B cell (primary cell): ENCODE measurements at regions not wholly inside any gene's neighbourhood (a gene's known extent, or its start where the extent isn't known, plus 50 kb on each side); places are given as distances from the start of the nearest gene placed in this dataset.

Experiments
- ATAC-seq: fragments of 200-7000 bp; cut with Tn5 transposase; one replicate; pipeline ENCODE4 v1.10.0; 2021; ENCODE audit warnings: low read depth, mild to moderate bottlenecking, moderate number of reproducible peaks, moderate library complexity
- CTCF ChIA-PET: fragments of 350-600 bp; sonication (Branson Sonifier 250); formaldehyde crosslinking; loops from one replicate; lab custom pipeline; 2021; ENCODE audit warnings: antibody characterized with exemption, inconsistent platforms; lab: Charles Lee
- POLR2A ChIA-PET: fragments of 350-600 bp; sonication (Branson Sonifier 250); formaldehyde crosslinking; loops from one replicate; lab custom pipeline; 2021; ENCODE audit warnings: antibody characterized with exemption; lab: Charles Lee
- DNase-seq: peaks from one replicate; pipeline ENCODE4 v3.0.0; 2013
- H2AFZ ChIP-seq: 2 replicates; pipeline ENCODE4 v1.6.1; 2012; ENCODE audit warnings: mild to moderate bottlenecking, low read depth, low read length; ENCODE audit not compliant: insufficient read depth, poor library complexity, severe bottlenecking
- H3K27ac ChIP-seq, 2 donors: 1 replicate in 1 of 2; 2 replicates in 1 of 2; pipeline ENCODE4 v1.5.1; 2012 to 2013; ENCODE audit warnings: low read length in 2 of 2, mild to moderate bottlenecking in 2 of 2, moderate library complexity in 1 of 2
- H3K27me3 ChIP-seq, 4 experiments: fragments of 200-600 bp in 1 of 4; sonication (generic) in 1 of 4; replicated peaks in 1 of 4; 1 replicate in 2 of 4; 2 replicates in 2 of 4; pipeline versions ENCODE4 v1.6.1 to v1.7.0; 2013 to 2016; ENCODE audit warnings: low read length in 3 of 4, mild to moderate bottlenecking in 2 of 4, mixed read lengths in 1 of 4, moderate library complexity in 1 of 4; ENCODE audit not compliant: insufficient read depth in 4 of 4, control insufficient read depth in 3 of 4; ENCODE audit errors: control extremely low read depth in 1 of 4
- H3K36me3 ChIP-seq, 2 experiments: replicated peaks in 1 of 2; 1 replicate in 1 of 2; 2 replicates in 1 of 2; pipeline versions ENCODE4 v1.6.1 to v1.7.1; 2013; ENCODE audit warnings: low read length in 1 of 2; ENCODE audit not compliant: insufficient read depth in 2 of 2, control insufficient read depth in 1 of 2; ENCODE audit errors: control extremely low read depth in 1 of 2, extremely low read depth in 1 of 2
- H3K4me1 ChIP-seq, 2 donors: fragments of 200-600 bp in 1 of 2; sonication (generic) in 1 of 2; 1 replicate in 1 of 2; 2 replicates in 1 of 2; pipeline versions ENCODE4 v1.5.1 to v1.6.1; 2013 to 2017; ENCODE audit warnings: low read length in 2 of 2; ENCODE audit not compliant: control insufficient read depth in 2 of 2, insufficient read depth in 2 of 2
- H3K4me2 ChIP-seq: replicated peaks from 2 replicates; pipeline ENCODE3; 2012; ENCODE audit warnings: mild to moderate bottlenecking, low read depth, low read length; ENCODE audit not compliant: poor library complexity, severe bottlenecking
- H3K4me3 ChIP-seq, 5 experiments: fragments of 200-600 bp in 1 of 5; sonication (generic) in 1 of 5; 1 replicate in 3 of 5; 2 replicates in 2 of 5; pipeline versions ENCODE4 v1.5.1 to v1.7.0; 2011 to 2016; ENCODE audit warnings: low read length in 4 of 5, mild to moderate bottlenecking in 4 of 5, low read depth in 2 of 5, control low read depth in 1 of 5, moderate library complexity in 1 of 5; ENCODE audit not compliant: insufficient read depth in 1 of 5; ENCODE audit errors: control extremely low read depth in 1 of 5, extremely low read depth in 1 of 5
- H3K79me2 ChIP-seq: fragments of 200-600 bp; sonication (generic); one replicate; pipeline ENCODE4 v1.6.0; 2016; ENCODE audit warnings: low read length; ENCODE audit not compliant: control insufficient read depth, insufficient read depth
- H3K9ac ChIP-seq: fragments of 200-600 bp; sonication (generic); 2 replicates; pipeline ENCODE4 v1.6.1; 2017; ENCODE audit warnings: mild to moderate bottlenecking, low read length, moderate library complexity
- H3K9me3 ChIP-seq, 3 donors: one replicate each; pipeline versions ENCODE4 v1.6.1 to v1.7.1; 2013; ENCODE audit warnings: low read length in 2 of 3; ENCODE audit not compliant: control insufficient read depth in 2 of 3, insufficient read depth in 1 of 3; ENCODE audit errors: control extremely low read depth in 1 of 3
- H4K20me1 ChIP-seq: 2 replicates; pipeline ENCODE4 v1.6.0; 2012; ENCODE audit warnings: mild to moderate bottlenecking, low read length; ENCODE audit not compliant: insufficient read depth, control insufficient read depth, poor library complexity, severe bottlenecking
- H3K27ac Mint-ChIP-seq: one replicate; pipeline ENCODE4 v1.8.0; 2021; ENCODE audit warnings: mixed read lengths
- H3K27me3 Mint-ChIP-seq: one replicate; pipeline ENCODE4 v1.8.0; 2021; ENCODE audit warnings: mixed read lengths
- H3K4me1 Mint-ChIP-seq: one replicate; pipeline ENCODE4 v1.8.0; 2021; ENCODE audit warnings: mixed read lengths
- H3K4me3 Mint-ChIP-seq: one replicate; pipeline ENCODE4 v1.8.0; 2021; ENCODE audit warnings: mixed read lengths
- H3K9me3 Mint-ChIP-seq: one replicate; pipeline ENCODE4 v1.8.0; 2022; ENCODE audit warnings: mixed read lengths; ENCODE audit not compliant: insufficient read depth
- CTCF ChIP-seq: fragments of 200-600 bp; IDR thresholded peaks from one replicate; pipeline ENCODE4 v1.8.0; 2022; ENCODE audit warnings: antibody characterized with exemption, mild to moderate bottlenecking
- EZH2 ChIP-seq: IDR thresholded peaks from 2 replicates; pipeline ENCODE4 v1.6.1; 2012; ENCODE audit warnings: borderline replicate concordance, low read depth, mild to moderate bottlenecking, moderate library complexity, low read length; ENCODE audit not compliant: insufficient read depth, poor library complexity, severe bottlenecking
- WGBS: methylation state at CpG from one replicate; pipeline ENCODE4 v1.1.5; 2013; ENCODE audit warnings: missing lambda C conversion rate; ENCODE audit not compliant: insufficient coverage; 5-methylcytosine and 5-hydroxymethylcytosine counted together
- intact Hi-C: fragments of 100-400 bp; cut with micrococcal nuclease; formaldehyde crosslinking; loops from one replicate; pipeline ENCODE4 v1.10.0; 2022

GRCh38 chr9:117561761-117562160 lies 142.4 kb upstream of the TLR4 start:
- ChIA-PET CTCF (no interaction called here), POLR2A (no interaction called here)
- H3K27me3 Mint-ChIP-seq = no peaks in the 10 kb centered on the region
- H3K9ac ChIP-seq = no peak overlapping the region
- H3K36me3 ChIP-seq = no peaks in the 10 kb centered on the region
- DNase-seq (no peak), ATAC-seq (no peak)
- H3K4me1 ChIP-seq = no peaks in the 10 kb centered on the region
- H3K79me2 ChIP-seq = no peaks in the 10 kb centered on the region
- H2AFZ ChIP-seq = no peak overlapping the region
- no CpG with 5 or more reads among the region's 2 CpGs for WGBS
- H3K27ac Mint-ChIP-seq = no peak overlapping the region
- no peak overlapping the region for H3K4me3 ChIP-seq
- no peak overlapping the region for H3K4me3 Mint-ChIP-seq
- no peak for TF ChIP-seq CTCF
- TF ChIP-seq EZH2 = no peak
- no peaks in the 10 kb centered on the region for H3K4me1 Mint-ChIP-seq
- H3K9me3 Mint-ChIP-seq = no peaks in the 10 kb centered on the region
- H4K20me1 ChIP-seq = no peaks in the 10 kb centered on the region
- intact Hi-C loops = no loop called here
- H3K4me2 ChIP-seq = no peak overlapping the region
- no peaks in the 10 kb centered on the region for H3K27me3 ChIP-seq
- H3K9me3 ChIP-seq = no peaks in the 10 kb centered on the region
- no peak overlapping the region for H3K27ac ChIP-seq

- no peak for DNase-seq
- Histone ChIP-seq H2AFZ (no peak overlapping the region), H3K4me1 (no peaks in the 10 kb centered on the region), H3K9me3 (no peaks in the 10 kb centered on the region), H3K4me3 (no peak overlapping the region), H3K27me3 (no peaks in the 10 kb centered on the region), H3K36me3 (no peaks in the 10 kb centered on the region), H3K27ac (no peak overlapping the region), H4K20me1 (no peaks in the 10 kb centered on the region), H3K9ac (no peak overlapping the region), H3K79me2 (no peaks in the 10 kb centered on the region), H3K4me2 (no peak overlapping the region)
- WGBS = 63% methylated on average over 5 of the region's 5 CpGs
- H3K4me3 Mint-ChIP-seq = no peak overlapping the region
- no peaks in the 10 kb centered on the region for H3K9me3 Mint-ChIP-seq
- CTCF ChIA-PET = no interaction called here
- ATAC-seq = no peak
- POLR2A ChIA-PET = no interaction called here
- H3K4me1 Mint-ChIP-seq = no peaks in the 10 kb centered on the region
- intact Hi-C loops = no loop called here
- TF ChIP-seq CTCF = no peak
- TF ChIP-seq EZH2 = no peak
- peaks cover 5% of the 10 kb centered on the region for H3K27me3 Mint-ChIP-seq
- no peak overlapping the region for H3K27ac Mint-ChIP-seq
Observed at GRCh38 chr9:117555964-117556629, 141.2 kb upstream of the ASTN2 start.
